Tibial nerve (tissue), 4 donors: ENCODE measurements at regions not wholly inside any gene's neighbourhood (a gene's known extent, or its start where the extent isn't known, plus 50 kb on each side); places are given as distances from the start of the nearest gene placed in this dataset.

Experiments used
- CTCF ChIP-seq, 5 experiments: fragments of 200-600 bp in 3 of 5; fragments of 450-650 bp in 2 of 5; sonication (generic) in 3 of 5; IDR thresholded peaks; one replicate each; pipeline ENCODE4 v1.5.1; 2016 to 2019; ENCODE audit warnings: antibody characterized with exemption in 5 of 5, mild to moderate bottlenecking in 3 of 5, moderate library complexity in 2 of 5
- EP300 ChIP-seq, 2 donors: sonication (generic); formaldehyde crosslinking; IDR thresholded peaks; one replicate each; pipeline ENCODE4 v1.6.1; 2017; ENCODE audit warnings: antibody characterized with exemption in 2 of 2, mild to moderate bottlenecking in 1 of 2
- POLR2A ChIP-seq, 2 donors: fragments of 450-650 bp; IDR thresholded peaks; one replicate each; pipeline ENCODE4 v1.6.1; 2017; ENCODE audit warnings: antibody characterized with exemption in 2 of 2, mild to moderate bottlenecking in 2 of 2, moderate library complexity in 2 of 2

GRCh38 chr2:6171294-6171693, 479.1 kb downstream of the SOX11 start:
- TF ChIP-seq POLR2A (IDR thresholded peaks at IDR 0.05) (no peak), CTCF (IDR thresholded peaks at IDR 0.05) (no peak), EP300 (IDR thresholded peaks at IDR 0.05) (no peak)
